ENCODE measurements at regions not wholly inside any gene's neighbourhood (a gene's known extent, or its start where the extent isn't known, plus 50 kb on each side); places are given as distances from the start of the nearest gene placed in this dataset.

DNA sequence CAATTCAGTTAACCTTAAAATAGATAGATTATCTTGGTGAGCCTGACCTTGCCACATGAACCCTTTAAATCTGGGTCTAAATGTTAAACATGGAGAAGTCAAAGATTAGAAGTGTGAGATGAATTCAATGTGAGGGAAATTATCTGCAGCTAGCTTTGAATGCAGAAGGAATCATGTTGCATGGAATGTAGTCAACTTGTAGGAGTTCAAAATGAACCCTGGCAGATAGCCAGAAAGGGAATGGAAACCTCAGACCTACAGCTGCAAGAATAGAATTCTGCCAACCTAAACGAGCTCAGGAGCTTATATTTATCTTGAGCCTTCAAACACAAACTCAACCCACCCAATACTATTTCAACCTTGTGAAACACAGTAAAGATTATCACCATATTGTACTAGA, 632.5 kb downstream of the KCTD8 start:
- Histone ChIP-seq H3K4me3 (no peak overlapping the region), H3K27ac (no peak overlapping the region)
- TF ChIP-seq, protein P1, sequence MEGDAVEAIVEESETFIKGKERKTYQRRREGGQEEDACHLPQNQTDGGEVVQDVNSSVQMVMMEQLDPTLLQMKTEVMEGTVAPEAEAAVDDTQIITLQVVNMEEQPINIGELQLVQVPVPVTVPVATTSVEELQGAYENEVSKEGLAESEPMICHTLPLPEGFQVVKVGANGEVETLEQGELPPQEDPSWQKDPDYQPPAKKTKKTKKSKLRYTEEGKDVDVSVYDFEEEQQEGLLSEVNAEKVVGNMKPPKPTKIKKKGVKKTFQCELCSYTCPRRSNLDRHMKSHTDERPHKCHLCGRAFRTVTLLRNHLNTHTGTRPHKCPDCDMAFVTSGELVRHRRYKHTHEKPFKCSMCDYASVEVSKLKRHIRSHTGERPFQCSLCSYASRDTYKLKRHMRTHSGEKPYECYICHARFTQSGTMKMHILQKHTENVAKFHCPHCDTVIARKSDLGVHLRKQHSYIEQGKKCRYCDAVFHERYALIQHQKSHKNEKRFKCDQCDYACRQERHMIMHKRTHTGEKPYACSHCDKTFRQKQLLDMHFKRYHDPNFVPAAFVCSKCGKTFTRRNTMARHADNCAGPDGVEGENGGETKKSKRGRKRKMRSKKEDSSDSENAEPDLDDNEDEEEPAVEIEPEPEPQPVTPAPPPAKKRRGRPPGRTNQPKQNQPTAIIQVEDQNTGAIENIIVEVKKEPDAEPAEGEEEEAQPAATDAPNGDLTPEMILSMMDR (IDR thresholded peaks at IDR 0.05): no peak
- no peak for DNase-seq (ENCODE audit: low spot score)

DNA sequence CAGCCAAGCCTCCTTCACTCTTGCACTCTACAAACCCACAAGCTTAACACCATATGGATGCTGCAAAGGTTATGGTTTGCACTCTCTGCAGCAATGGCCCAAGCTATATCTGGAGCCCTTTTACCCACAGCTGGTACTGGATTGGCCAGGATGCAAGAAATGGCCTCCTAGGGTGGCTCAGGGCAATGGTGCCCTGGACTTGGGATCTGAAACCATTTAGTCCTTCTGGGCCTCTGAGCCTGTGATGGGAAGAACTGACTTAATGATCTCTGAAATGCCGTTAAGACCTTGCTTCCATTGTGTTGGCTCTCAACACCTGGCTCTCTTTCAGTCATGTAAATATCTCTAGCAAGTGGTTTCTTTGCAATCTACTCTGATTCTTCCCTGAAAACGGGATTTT, 626.0 kb downstream of the KCTD8 start:
- Histone ChIP-seq H3K27ac (no peak overlapping the region), H3K4me3 (no peak overlapping the region)
- TF ChIP-seq, protein P1 (IDR thresholded peaks at IDR 0.05): no peak
- no peak for DNase-seq (ENCODE audit: low spot score)

DNA sequence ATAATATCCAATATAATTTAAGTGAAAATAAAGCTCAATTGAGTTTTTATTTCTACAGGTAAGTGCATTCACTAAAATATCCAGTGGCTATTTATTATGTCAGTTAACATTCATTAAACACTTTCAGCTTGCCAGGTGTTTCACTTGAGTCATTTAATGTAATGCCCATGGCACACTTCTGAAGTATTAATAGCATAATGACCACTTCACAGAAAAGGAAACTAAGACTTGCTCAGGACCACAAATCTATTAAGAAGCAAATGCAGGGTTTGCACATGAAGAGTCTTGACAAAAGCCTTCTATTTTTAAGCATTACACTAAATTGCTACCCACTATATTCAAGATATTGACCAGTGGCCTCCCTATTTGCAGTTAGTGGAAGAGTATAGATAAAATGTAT, 612.7 kb downstream of the KCTD8 start:
- no peak overlapping the region for H3K4me3 ChIP-seq
- no peak overlapping the region for H3K27ac ChIP-seq
- no peak for DNase-seq (ENCODE audit: low spot score)

DNA sequence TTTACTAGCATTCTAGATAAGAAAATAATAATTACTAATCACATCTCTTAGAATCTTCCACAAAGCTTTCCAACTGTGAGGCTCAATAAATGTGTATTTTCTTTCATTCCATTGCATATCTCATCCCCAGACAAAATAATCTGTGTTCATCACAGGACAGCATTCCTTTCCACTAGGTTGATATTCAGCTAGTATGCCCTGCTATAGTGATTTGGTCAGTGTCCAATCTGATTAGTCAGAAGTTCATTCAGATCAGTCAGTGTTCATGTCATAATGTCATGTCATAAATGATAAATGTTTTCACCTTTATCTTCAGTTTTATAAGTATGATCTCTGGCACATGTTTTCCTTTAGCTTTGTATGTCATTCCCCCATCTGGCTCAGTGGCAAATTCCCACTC, 611.4 kb downstream of the KCTD8 start:
- TF ChIP-seq, protein P1 (IDR thresholded peaks at IDR 0.05): no peak
- no peak overlapping the region for H3K27ac ChIP-seq
- no peak for DNase-seq (ENCODE audit: low spot score)
- H3K4me3 ChIP-seq: no peak overlapping the region

More for the DNA sequence above, 612.7 kb downstream of the KCTD8 start:
- TF ChIP-seq, protein P1 (IDR thresholded peaks at IDR 0.05): no peak

DNA sequence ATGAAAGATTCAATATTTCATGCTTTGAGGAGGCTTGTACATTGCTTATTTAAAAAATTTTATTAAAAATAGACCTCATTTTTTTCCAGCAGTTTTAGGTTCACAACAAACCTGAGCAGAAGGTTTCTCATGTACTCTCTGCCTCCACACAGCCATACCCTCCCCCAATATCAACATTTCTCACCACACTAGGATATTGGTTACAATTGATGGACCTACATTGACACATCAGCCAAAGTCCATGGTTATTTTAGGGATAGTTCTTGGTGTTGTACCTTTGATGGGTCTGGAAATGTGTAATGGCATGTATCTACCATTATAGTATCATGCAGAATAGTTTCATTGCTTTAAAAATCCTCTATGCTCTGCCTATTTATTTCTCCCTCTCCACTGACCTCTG, 611.0 kb downstream of the KCTD8 start:
- no peak for DNase-seq (ENCODE audit: low spot score)
- H3K27ac ChIP-seq: no peak overlapping the region
- TF ChIP-seq, protein P1 (IDR thresholded peaks at IDR 0.05): no peak
- H3K4me3 ChIP-seq: no peak overlapping the region

DNA sequence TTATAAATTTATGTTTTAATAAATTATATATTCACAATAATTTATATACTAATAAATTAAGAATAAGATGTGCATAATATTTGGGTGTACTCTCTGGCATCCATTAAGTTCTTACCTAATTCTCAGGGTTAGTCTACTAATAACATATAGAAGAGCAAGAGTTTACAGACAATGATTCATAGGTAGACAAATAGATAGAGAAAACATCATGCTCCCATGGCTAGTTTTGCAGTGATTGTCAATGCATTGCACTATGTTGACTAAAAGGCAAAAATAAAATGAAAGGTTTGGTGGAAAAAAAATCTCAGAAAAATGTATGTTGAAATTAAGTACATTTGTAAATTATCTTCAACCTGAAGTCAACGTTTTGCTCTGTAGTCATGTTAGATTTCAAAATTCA, 606.0 kb downstream of the KCTD8 start:
- no peak overlapping the region for H3K4me3 ChIP-seq
- TF ChIP-seq, protein P1 (IDR thresholded peaks at IDR 0.05): no peak
- H3K27ac ChIP-seq: no peak overlapping the region
- DNase-seq (ENCODE audit: low spot score): no peak

DNA sequence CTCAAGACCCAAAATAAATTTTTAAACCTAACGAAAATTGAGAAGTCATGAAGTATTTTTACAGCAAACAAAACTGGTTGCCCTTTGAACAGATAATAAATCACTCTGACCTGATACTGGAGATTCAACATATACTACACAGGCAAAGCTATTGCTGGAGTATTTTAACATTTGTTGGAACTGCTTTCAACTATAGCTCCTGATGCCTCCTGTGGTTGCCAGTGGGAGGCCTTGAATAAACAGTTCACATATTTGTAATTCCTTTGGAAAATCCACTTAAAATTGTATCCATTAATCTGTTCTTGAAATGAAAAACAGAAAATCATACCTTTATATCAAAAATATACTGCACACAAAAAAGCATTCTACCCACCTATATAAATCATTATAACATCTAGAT, 605.1 kb downstream of the KCTD8 start:
- DNase-seq (ENCODE audit: low spot score): no peak
- TF ChIP-seq, protein P1 (IDR thresholded peaks at IDR 0.05): no peak
- no peak overlapping the region for H3K4me3 ChIP-seq
- no peak overlapping the region for H3K27ac ChIP-seq

Data from coronary artery (tissue), 2 donors.